T follicular helper cell (primary cell): ENCODE measurements at regions not wholly inside any gene's neighbourhood (a gene's known extent, or its start where the extent isn't known, plus 50 kb on each side); places are given as distances from the start of the nearest gene placed in this dataset.
"Not testable (repeated sequence)": the region's sequence is repeated elsewhere in the genome, so short reads cannot be mapped to it uniquely, and the experiment has no call there.

ENCODE experiments used
- DNase-seq: peaks from one replicate; pipeline ENCODE4 v3.0.0-alpha.2; 2020; ENCODE audit warnings: low read depth

DNA sequence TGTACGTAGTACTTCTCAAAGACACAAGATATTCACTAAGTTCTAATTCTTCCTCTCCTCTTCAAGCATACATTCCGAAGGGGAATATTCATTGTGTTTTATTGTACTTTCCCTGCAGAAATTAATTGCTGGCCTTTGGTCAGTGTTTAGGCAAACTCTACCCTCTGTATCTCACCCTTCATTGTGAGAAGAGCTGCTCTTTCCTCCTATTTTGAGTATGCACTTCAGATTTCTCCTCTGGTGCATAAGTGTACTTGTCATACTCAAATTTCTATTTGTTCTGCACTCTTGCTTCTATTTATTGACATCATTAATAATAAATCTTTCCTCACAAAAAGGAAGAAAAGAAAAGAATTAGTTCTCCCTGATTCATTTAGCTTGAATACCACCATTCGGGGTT lies 485.4 kb upstream of the SLC8A1 start:
- DNase-seq: no peak

DNA sequence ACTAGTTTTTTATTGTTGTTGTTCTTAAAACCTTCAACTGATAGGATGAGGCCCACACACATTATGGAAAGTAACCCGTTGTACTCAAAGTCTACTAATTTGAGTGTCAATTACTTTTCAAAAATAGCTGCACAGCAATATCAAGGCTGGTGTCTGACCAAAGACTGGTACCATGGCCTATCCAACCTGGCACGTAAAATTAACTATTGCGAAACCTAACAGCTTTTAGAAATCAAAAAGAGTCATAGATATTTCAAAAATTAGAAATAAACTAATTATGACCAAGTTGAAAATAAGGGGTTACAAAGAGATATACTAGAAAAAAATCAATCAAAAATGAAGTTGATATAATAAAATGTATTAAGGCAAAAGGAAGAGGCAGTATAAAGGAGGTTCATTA lies 501.5 kb upstream of the SLC8A1 start:
- DNase-seq: no peak

DNA sequence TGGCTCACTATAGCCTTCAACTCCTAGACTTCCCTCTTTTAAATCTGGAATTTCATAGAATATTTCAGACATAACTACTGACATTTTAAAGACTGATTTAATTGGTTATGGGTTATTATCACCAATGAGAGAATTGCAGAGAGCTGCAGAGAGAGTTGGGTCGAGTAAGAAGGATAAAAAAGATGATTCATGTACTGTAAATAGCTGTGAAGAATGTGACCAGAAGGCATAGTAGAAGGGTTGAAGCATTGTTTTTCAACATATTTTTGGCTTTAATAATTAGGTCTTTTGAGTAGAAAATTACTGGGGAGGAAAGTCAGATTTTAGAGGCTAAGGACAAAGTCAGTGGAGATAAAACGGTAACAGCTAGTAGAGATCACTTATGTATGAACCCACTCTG lies 503.2 kb upstream of the SLC8A1 start:
- DNase-seq: no peak

DNA sequence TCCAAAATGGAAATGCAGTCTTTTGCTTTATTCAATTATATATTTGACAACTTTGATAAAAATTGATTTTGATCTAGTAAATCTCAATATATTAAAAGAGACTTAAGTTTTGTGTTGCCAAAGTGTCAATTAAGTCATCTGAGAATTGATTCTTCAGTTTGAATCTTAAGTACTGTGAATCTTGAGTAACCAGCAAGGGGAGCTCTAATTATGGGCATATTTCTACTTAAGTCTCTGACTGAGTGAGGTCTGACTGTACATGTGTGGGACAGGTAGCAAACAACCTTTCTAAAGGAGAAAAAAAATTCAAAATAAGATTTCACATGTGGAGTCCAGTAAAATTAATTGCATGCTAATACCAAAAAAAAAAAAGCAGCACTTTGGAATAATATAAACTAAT lies 503.7 kb upstream of the SLC8A1 start:
- DNase-seq: no peak

DNA sequence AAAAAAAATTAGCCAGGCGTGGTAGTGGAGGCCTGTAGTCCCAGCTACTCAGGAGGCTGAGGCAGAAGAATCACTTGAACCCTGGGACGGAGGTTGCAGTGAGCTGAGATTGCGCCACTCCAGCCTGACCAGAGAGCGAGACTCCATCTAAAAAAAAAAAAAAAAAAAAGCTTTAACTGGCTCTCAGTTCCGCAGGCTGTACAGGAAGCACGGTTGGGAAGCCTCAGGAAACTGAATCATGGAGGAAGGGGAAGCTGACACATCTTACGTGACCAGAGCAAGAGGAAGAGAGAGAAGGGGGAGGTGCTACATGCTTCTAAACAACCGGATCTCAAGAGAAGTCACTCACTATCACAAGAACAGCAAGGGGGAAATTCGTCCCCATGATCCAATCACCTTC lies 505.6 kb upstream of the SLC8A1 start:
- no peak for DNase-seq

DNA sequence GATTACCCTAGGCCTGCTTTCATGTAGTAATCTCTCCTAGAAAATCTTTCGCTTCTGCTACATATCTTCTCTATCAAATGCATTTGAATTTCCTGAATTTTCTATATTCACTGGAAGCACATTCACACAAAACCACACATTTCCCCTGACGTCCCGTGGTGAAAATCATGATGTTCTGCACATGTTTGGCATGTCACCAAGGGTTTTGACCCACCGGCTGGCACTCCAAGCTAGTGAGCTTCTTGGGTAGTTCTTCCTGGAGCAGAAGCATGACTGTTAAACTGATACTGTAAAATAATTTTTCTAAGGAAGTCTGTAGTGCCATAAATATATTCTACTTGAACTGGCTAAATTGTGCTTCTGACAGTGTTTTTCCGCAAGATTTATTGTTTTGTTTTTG lies 510.1 kb upstream of the SLC8A1 start:
- no peak for DNase-seq

DNA sequence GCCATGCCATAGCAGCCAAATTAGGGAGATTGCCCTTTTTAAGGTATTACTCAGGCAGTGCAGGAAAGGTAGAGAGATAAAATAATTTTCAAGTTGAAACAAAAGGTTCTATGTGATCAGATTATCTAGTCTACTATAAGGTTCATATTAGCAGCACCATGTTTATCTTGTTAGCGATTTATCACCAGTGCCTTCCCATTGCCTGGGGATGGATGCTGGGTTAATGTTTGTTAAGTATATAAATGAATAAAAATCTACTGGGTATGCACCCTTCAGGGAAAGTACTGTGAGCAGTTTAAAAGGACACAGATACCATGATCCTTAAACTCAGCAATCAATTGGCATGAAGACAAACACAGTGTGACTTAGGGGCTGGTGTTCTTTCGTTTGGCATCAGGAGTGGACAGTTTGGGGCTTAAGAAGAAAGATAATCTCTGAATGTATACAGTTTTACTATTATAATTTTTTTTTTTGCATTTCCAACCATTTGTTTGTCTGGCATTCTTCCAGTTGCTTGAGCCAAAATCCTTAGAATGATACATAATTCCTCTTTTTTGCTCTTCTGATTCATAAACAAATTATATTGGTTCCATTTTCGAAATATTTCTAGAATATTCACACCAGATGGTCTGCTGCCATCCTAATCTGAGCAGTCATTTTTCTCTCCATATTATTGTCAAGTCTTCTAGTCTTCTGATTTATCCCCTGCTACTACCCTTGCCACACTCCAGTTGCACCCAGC lies 512.8 kb upstream of the SLC8A1 start:
- DNase-seq: no peak

DNA sequence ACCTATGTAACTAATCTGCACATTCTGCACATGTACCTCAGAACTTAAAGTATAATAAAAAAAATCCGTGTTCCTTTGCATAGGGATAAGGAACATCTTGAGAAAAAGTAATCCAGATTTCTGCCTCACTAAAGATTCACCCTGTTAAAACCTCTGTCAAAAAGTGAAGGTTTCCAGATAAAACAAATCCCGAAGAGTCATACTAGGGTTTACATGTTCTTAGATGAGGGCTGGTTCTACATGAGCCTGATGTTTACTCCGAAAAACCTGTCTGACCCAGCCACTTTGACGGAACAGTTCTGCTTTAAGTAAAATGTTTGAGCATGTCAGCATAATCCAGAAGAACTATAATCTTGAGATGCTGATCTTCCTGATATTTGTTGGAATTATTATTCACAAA lies 515.6 kb upstream of the SLC8A1 start:
- no peak for DNase-seq

DNA sequence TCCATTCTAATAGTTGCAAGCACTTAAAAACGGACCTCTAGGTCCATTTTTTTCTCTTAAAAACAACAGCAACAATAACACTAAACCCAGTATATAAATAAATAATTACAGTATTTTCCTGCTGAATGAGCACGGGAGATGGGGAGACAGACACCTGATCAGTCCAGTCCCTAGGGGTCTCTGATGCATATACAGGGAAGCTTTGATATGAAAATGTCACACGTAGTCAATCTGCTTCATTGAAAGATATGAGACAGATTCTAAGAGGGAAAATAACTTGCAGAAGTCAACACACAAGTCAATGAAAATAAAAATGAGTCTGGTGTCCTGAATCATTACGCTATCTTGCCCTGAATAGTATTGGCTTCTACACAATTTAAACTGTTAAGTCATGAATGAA lies 523.3 kb upstream of the SLC8A1 start:
- no peak for DNase-seq

DNA sequence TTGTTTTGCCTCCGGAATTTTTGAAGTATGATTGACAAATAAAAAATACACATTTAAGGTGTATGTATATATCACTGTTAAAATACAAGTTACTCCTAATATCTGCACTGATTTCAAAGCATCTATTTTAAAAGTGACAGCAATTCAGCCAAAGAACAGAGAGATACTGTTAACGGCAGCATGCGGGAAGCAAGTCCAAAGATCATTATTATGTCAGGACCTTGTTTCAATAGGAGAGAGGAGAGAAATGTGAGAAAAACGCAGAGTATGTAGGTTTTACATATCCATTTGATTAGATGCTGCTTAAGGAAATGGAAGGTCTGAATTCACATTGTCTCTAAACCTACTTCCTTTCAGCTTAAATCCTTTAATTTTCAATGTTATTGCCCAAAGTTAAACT lies 545.5 kb upstream of the SLC8A1 start:
- no peak for DNase-seq

DNA sequence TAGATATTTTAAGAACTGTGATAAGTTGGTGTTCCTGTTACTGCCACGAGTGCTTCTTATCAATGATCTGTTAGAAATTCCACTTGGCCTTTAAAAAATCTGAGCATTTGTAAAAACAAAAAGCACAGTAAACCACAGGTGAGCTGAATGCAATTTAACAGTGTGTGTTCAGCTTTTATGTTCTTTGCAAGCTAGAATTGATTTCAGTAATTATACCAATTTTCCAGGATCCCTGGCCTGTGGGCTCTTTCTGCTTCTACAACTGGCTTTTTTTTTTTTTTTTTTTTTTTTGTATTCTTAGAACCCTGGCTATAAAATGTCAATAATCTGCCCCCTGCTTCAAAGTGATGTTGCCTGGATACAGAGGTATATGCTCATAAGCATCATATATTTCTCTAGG lies 548.5 kb upstream of the SLC8A1 start:
- no peak for DNase-seq

DNA sequence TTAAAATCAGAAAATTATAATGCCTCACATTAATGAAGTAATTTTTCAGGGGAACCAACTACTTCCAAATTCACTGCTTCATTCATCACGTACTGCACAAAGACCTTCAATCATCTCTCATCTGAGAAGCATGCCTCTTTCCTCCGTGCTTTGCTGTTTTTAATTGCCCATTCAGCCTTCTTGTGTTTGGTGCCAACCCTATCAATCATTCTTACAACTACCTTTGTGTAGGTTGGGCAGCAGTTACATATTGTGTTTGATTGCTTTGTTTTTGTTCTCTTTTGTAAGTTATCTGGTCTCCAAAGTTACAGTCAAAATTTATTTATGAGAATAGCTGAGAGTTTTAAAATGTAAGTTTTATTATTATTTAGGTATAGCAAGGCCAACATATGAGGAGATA lies 549.0 kb upstream of the SLC8A1 start:
- DNase-seq: no peak

DNA sequence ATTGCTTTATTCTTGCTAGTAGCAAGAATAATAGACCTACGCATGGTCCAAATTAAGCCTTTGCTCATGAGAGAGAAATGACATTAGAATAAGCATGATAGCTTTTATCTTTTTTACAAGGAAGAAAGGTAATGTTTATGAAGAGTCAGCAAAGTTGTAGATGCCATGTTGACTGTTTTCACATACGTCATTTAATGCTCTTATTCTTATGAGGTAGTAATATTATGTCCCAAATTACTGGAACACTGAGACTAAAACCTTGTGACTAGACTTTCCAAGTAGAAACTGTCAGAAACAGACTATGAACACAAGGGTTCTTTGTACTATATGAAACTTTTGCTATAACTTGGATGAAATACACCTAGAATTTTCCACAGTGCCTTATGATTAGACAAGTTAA lies 552.8 kb upstream of the SLC8A1 start:
- DNase-seq: no peak

DNA sequence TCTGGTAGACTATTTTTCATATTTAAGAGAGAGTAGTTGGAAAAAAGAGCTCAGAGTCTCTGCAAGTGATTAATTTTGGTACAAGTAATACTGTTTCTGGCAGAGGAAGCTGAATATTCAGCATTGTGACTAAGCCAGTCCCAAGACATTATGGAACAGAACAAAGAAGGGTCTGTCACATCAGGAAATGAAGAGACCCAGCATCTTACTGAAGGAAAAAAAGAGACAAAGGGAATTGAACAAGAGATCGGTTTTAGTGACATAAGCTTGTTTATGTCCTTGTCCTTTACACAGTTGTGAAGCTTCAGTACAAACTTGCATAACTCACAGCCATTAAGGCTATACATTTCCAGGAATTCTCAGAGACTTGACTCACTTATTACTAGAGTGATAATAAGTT lies 568.5 kb upstream of the SLC8A1 start:
- no peak for DNase-seq

DNA sequence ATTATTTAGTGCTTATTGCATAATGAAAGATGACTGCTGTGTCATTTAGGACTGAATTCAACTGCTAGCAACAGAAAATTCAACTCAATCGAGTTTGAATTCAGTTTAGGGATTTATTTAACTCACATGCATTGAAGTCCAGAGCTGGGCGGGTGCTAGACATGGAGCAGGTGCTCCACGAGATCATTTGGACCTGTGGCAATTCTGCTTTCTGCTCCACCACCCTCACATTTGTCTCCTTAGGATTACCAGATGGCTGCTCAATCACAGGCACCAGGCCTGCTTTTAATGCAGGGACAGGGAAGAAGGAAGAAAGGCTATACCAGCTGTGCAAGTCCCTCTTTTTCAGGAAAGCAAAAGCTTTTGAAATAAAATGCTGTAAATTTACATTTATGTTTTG lies 572.9 kb upstream of the SLC8A1 start:
- no peak for DNase-seq

DNA sequence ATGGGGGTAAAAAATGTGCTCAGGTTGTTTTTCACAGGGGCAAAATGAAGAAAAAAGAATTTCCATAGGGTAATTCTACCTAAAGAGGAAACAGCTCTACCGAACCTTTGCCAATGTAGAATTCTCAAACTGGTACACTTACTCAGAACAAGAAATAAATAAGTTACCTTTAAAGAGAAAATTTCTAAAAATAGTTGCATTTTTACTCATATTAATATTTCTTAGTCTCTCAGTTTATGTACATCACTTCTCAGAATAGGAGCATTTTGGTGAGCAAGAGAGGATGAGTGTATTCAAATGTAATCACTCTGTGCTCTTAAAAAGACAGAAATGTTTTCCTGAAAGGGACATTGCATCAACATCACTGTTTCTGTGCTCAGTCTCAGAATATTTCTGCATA lies 574.7 kb upstream of the SLC8A1 start:
- DNase-seq: no peak

DNA sequence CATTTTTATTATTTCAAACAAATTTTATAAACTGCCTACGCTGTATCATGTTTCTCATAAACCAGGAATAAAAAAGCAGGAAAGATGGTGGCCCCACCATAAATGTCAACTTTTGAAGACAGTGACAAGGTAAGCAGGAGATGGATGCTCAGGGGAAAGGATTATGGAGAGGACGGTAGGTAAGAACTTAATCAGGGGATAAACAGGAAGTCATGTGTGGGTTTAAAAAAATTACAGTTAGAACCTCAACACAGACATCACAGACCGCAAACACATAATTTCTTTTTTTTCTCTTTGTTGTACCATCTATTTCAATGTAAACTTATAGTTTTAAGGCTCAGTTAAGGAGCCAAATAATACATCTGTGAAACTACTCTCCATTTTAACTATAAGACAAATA lies 575.2 kb upstream of the SLC8A1 start:
- no peak for DNase-seq

DNA sequence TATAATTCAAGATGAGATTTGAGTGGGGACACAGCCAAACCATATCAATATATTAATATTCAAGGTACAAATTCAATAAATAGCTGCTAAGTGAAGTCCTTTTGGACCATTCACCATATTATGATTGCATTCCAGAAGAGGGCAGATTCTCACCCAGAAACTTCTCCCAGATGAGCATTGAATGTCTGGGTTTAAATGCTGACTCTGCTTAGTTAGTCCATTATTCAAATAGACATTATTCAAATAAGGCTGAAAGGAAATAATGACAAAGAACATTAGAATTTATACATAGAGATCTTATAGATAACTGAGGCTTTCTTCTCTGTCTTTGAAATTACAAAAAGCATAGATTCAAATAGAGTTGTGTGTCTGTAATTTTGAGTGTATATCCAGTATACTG lies 579.4 kb upstream of the SLC8A1 start:
- no peak for DNase-seq

DNA sequence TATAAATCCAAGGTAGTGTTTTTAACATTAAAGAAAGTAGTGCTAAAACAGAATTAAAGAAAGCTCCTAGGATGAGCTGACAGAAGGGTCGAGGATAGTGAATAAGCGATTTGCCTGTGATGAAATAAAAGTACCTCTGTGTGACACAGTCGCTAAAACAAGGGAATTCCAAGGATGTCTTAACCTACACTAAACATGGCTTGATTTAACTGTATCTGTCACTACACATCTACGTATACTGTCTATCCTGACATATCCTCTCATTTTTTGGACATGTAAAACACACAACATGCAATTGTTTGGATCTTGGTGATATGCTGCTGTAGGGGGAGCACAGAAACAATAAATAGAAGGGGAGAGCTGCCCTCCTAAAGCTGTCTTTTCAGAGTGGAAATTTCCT lies 580.8 kb upstream of the SLC8A1 start:
- no peak for DNase-seq

DNA sequence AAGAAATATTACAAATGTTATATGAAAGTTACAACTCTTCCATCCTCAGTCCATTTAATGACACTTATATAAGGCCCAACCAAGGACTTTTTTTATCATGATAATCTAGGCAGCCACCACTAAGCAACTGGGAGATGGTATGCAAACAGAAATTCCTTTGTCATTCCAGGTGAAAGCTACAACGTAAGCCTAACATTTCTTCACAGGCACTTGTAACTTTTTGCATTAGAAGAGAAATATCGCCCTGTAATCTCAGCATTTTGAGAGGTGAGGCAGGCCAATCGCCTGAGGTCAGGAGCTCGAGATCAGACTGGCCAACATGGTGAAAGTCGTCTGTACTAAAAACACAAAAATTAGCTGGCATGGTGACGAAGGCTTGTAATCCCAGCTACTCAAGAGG lies 581.2 kb upstream of the SLC8A1 start:
- DNase-seq: no peak

DNA sequence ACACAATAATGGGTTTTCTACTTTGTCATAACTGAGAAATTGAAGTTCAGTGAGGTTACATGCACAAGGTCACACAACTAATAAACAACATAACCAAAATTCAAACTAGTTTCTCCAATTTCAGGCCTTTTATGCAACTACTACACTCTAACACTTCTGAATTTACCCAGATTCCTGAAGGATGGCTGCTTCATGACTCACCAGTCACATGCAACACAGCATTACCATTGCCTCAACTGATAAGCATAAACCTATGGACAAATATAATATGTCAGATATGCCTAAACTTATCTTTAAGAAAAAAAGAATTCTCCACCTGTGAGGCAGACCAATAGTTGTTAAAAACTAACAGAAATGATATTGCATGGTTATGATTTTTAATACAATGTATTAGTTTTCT lies 586.5 kb upstream of the SLC8A1 start:
- no peak for DNase-seq

DNA sequence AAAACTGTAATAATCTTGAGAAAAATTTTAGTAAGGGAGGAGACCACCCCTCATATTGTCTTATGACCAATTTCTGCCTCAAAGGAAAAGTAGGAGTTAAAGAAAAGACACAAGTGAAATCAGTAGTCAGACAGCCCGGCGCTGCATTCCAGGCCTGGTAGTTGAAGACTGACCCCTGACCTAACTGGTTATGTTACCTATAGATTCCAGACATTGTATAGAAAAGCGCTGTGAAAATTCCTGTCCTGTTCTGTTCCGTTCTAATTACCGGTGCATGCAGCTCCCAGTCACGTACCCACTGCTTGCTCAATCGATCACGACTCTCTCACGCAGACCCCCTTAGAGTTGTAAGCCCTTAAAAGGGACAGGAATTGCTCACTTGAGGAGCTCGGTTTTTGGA lies 587.9 kb upstream of the SLC8A1 start:
- DNase-seq: not testable (repeated sequence)

DNA sequence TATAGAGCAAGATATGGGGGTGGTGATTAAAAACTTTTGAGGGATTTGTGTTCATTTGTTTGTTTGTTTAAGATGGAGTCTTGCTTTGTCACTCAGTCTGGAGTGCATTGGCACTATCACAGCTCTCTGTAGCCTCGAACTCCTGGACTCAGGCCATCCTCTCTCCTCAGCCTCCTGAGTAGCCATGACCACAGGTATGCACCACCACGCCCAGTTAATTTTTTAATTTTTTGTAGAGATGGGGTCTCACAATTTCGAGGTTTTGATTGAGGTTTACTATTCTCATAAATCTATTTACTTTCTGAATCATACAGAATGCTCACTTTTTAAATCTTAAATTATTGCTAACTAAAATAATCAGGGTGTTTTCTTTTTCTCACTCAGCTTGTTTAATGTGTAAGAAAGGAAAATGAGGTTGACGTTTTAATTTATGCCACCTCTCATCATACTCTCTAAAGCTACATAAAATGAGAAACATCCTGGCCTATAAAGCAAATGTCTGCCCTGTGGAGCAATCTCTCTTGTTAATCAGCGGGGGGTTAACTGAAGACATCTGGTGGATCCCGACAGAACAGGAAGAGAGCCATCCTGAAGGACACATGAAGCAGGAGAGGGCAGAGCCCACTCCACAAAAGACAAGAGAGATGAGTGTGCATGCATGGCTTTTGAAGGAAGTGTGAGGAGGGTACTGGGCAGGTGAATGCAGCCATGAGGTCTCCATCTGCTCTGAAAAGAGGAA lies 589.1 kb upstream of the SLC8A1 start:
- DNase-seq: no peak

DNA sequence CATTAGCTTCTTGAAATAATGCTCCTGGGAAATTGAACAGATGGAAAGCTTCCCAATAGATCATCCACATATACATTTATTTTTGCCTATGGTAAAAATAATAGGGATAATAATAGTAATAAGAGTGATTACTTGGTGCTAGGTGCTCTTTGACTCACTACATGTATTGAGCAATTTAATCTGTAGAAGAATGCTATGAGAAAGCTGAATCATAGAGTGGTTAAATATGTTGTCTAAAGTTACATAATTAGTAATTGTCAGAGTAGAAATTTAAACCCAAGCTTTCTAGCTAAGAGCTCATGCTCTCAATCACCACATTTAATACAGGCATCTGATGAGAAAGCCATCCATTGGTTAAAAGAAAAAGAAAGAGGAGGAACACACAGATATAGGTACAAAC lies 590.5 kb upstream of the SLC8A1 start:
- DNase-seq: no peak
